ENCODE measurements at regions not wholly inside any gene's neighbourhood (a gene's known extent, or its start where the extent isn't known, plus 50 kb on each side); places are given as distances from the start of the nearest gene placed in this dataset.

DNA sequence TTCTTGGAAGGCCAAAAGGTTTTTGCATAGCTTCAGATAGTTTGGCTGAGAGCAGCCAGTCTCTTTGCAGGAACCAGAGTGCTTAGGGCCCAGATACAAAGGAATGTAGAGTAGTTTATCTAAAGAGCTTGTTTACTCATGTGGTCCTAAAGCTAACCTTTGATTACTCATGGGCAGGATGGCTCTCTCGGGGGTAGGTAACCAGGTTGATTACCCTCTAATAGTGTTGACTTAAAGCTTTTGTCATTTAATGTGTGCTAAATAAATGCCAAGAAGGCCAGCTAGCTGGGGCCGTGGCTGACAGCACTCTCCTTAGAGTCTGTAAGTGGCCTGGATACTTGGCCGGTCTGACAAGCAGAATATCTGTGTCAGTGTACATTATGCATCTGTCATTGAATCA lies 69.7 kb upstream of the MAGEB16 start:
- DNase-seq (ENCODE audit: low spot score) = no peak
- POLR2A ChIA-PET (ENCODE audit: low non-redundant PET) = no interaction called here
- Histone ChIP-seq H3K4me3 (ENCODE audit: low read depth, low read length, poor library complexity, severe bottlenecking) (no peak overlapping the region), H3K9me3 (ENCODE audit: low read depth, low read length, poor library complexity, severe bottlenecking) (peaks cover 6% of the 10 kb centered on the region), H3K27ac (ENCODE audit: low read depth, low read length, poor library complexity, severe bottlenecking) (no peak overlapping the region), H3K27me3 (replicated peaks; ENCODE audit: insufficient read depth, low read depth, low read length, poor library complexity) (no peaks in the 10 kb centered on the region), H3K36me3 (ENCODE audit: insufficient read depth, low read length, poor library complexity, severe bottlenecking) (no peaks in the 10 kb centered on the region), H3K4me1 (ENCODE audit: insufficient read depth, low read length, poor library complexity, severe bottlenecking) (no peaks in the 10 kb centered on the region)
- TF ChIP-seq EZH2 (IDR thresholded peaks at IDR 0.05; ENCODE audit: borderline replicate concordance, low read depth, low read length, poor library complexity, severe bottlenecking) = no peak
- TF ChIP-seq, protein P1, sequence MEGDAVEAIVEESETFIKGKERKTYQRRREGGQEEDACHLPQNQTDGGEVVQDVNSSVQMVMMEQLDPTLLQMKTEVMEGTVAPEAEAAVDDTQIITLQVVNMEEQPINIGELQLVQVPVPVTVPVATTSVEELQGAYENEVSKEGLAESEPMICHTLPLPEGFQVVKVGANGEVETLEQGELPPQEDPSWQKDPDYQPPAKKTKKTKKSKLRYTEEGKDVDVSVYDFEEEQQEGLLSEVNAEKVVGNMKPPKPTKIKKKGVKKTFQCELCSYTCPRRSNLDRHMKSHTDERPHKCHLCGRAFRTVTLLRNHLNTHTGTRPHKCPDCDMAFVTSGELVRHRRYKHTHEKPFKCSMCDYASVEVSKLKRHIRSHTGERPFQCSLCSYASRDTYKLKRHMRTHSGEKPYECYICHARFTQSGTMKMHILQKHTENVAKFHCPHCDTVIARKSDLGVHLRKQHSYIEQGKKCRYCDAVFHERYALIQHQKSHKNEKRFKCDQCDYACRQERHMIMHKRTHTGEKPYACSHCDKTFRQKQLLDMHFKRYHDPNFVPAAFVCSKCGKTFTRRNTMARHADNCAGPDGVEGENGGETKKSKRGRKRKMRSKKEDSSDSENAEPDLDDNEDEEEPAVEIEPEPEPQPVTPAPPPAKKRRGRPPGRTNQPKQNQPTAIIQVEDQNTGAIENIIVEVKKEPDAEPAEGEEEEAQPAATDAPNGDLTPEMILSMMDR (conservative IDR thresholded peaks at IDR 0.05; ENCODE audit: low read depth, low read length) = no peak
- no TSS peak for BruUV-seq (replicated peaks)
- intact Hi-C loops (cut with micrococcal nuclease; ENCODE audit: unreplicated experiment) = loop anchor here (10.0 kb wide), 1 partner anchor 344 kb away; no protein-coding TSS in a partner anchor
- CTCF ChIA-PET = no interaction called here

DNA sequence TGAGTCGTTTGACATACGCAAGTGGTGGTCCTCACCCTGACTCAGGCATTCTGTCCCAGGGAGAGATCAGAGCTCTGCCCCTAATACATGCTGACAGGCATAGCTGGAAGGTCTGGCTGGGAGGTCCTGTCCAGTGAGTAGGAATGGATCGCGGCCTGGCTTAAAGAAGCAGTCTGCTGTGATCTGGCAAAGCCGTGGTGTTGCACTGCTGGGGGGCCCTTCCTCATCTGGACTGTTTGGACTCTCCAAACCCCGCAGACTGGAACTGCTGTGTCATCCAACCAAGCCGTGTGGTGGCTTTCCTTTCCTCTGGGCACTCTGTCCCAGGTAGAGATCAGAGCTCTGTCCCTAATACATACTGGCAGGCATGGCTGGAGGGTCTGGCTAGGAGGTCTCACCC lies 64.3 kb upstream of the MAGEB16 start:
- POLR2A ChIA-PET (ENCODE audit: low non-redundant PET) = no interaction called here
- no TSS peak for BruUV-seq (replicated peaks)
- H3K4me1 ChIP-seq (ENCODE audit: insufficient read depth, low read length, poor library complexity, severe bottlenecking) = no peaks in the 10 kb centered on the region
- no peak overlapping the region for H3K27ac ChIP-seq (ENCODE audit: low read depth, low read length, poor library complexity, severe bottlenecking)
- no peaks in the 10 kb centered on the region for H3K27me3 ChIP-seq (replicated peaks; ENCODE audit: insufficient read depth, low read depth, low read length, poor library complexity)
- no peak overlapping the region for H3K4me3 ChIP-seq (ENCODE audit: low read depth, low read length, poor library complexity, severe bottlenecking)
- peaks cover 6% of the 10 kb centered on the region for H3K9me3 ChIP-seq (ENCODE audit: low read depth, low read length, poor library complexity, severe bottlenecking)
- CTCF ChIA-PET = no interaction called here
- H3K36me3 ChIP-seq (ENCODE audit: insufficient read depth, low read length, poor library complexity, severe bottlenecking) = no peaks in the 10 kb centered on the region
- intact Hi-C loops (cut with micrococcal nuclease; ENCODE audit: unreplicated experiment) = no loop called here
- DNase-seq (ENCODE audit: low spot score) = no peak
- TF ChIP-seq, protein P1 (conservative IDR thresholded peaks at IDR 0.05; ENCODE audit: low read depth, low read length) = no peak
- TF ChIP-seq EZH2 (IDR thresholded peaks at IDR 0.05; ENCODE audit: borderline replicate concordance, low read depth, low read length, poor library complexity, severe bottlenecking) = no peak

DNA sequence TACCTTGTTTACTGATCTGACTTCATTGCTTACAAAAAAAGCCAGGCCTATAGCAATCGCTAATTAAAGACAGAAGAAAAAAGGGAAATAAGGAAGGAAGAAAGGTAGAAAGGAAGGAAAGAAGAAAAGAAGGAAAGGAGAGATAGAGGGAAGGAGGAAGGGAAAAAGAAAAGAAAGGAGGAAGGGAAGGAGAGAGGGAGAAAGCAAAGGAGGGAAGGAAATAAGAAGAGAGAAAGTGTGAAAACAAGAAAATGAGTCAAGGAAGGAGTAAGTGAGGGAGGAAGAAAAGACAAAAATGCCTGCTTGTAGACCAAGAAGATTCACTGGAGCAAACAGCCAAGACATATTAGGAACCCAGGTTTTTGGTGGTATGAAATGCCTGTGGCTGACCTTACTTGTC lies 57.0 kb upstream of the MAGEB16 start:
- Histone ChIP-seq H3K27me3 (replicated peaks; ENCODE audit: insufficient read depth, low read depth, low read length, poor library complexity) (no peaks in the 10 kb centered on the region), H3K36me3 (ENCODE audit: insufficient read depth, low read length, poor library complexity, severe bottlenecking) (no peaks in the 10 kb centered on the region), H3K9me3 (ENCODE audit: low read depth, low read length, poor library complexity, severe bottlenecking) (no peaks in the 10 kb centered on the region), H3K4me1 (ENCODE audit: insufficient read depth, low read length, poor library complexity, severe bottlenecking) (no peaks in the 10 kb centered on the region), H3K27ac (ENCODE audit: low read depth, low read length, poor library complexity, severe bottlenecking) (no peak overlapping the region), H3K4me3 (ENCODE audit: low read depth, low read length, poor library complexity, severe bottlenecking) (no peak overlapping the region)
- ChIA-PET POLR2A (ENCODE audit: low non-redundant PET) (no interaction called here), CTCF (no interaction called here)
- TF ChIP-seq, protein P1 (conservative IDR thresholded peaks at IDR 0.05; ENCODE audit: low read depth, low read length) = no peak
- TF ChIP-seq EZH2 (IDR thresholded peaks at IDR 0.05; ENCODE audit: borderline replicate concordance, low read depth, low read length, poor library complexity, severe bottlenecking) = no peak
- intact Hi-C loops (cut with micrococcal nuclease; ENCODE audit: unreplicated experiment) = loop anchor here (10.0 kb wide), 1 partner anchor 816 kb away; no protein-coding TSS in a partner anchor
- DNase-seq (ENCODE audit: low spot score) = no peak
- BruUV-seq (replicated peaks) = no TSS peak
